Sigmoid colon (tissue), 6 donors: ENCODE measurements at regions not wholly inside any gene's neighbourhood (a gene's known extent, or its start where the extent isn't known, plus 50 kb on each side); places are given as distances from the start of the nearest gene placed in this dataset.

ENCODE experiments used
- DNase-seq: peaks from one replicate; pipeline ENCODE4 v3.0.0-alpha.2; 2019
- H3K27ac ChIP-seq, 4 donors: fragments of 200-600 bp; sonication (generic); one replicate each; pipeline ENCODE4 v1.5.1; 2016 to 2019; ENCODE audit warnings: mild to moderate bottlenecking in 1 of 4
- H3K27me3 ChIP-seq, 3 donors: fragments of 200-600 bp; sonication (generic); one replicate each; pipeline ENCODE4 v1.5.1; 2019; ENCODE audit warnings: mild to moderate bottlenecking in 1 of 3
- H3K36me3 ChIP-seq, 4 donors: fragments of 200-600 bp; sonication (generic); one replicate each; pipeline ENCODE4 v1.5.1; 2016 to 2019
- H3K4me1 ChIP-seq, 4 donors: fragments of 200-600 bp; sonication (generic); one replicate each; pipeline ENCODE4 v1.5.1; 2017 to 2019
- H3K4me3 ChIP-seq, 4 donors: fragments of 200-600 bp; sonication (generic); one replicate each; pipeline ENCODE4 v1.5.1; 2017 to 2019; ENCODE audit warnings: mild to moderate bottlenecking in 2 of 4, moderate library complexity in 1 of 4
- H3K9me3 ChIP-seq, 4 donors: fragments of 200-600 bp in 3 of 4; sonication (generic) in 3 of 4; one replicate each; pipeline versions ENCODE4 v1.5.1 to v1.6.1; 2013 to 2019
- CTCF ChIP-seq, 4 experiments: fragments of 450-650 bp in 3 of 4; fragments of 200-600 bp in 1 of 4; IDR thresholded peaks; one replicate each; pipeline ENCODE4 v1.5.1; 2016 to 2019; ENCODE audit warnings: antibody characterized with exemption in 4 of 4, mild to moderate bottlenecking in 3 of 4, moderate library complexity in 2 of 4
- EP300 ChIP-seq, 4 donors: sonication (generic); formaldehyde crosslinking; IDR thresholded peaks; one replicate each; pipeline ENCODE4 v1.6.1; 2017; ENCODE audit warnings: antibody characterized with exemption in 4 of 4
- POLR2A ChIP-seq, 2 donors: fragments of 450-650 bp; IDR thresholded peaks; one replicate each; pipeline ENCODE4 v1.6.1; 2016; ENCODE audit warnings: antibody characterized with exemption in 2 of 2, mild to moderate bottlenecking in 2 of 2, moderate library complexity in 2 of 2
- POLR2AphosphoS5 ChIP-seq, 4 donors: sonication (generic); formaldehyde crosslinking; IDR thresholded peaks; one replicate each; pipeline ENCODE4 v1.6.1; 2017; ENCODE audit warnings: antibody characterized with exemption in 4 of 4
- WGBS, 2 donors: extraction: QIAGEN DNeasy Blood & Tissue Kit; methylation state at CpG; one replicate each; pipeline ENCODE4 v1.1.7; 2013; 5-methylcytosine and 5-hydroxymethylcytosine counted together
- intact Hi-C: fragments of 100-400 bp; cut with DNase I; formaldehyde crosslinking; loops from one replicate; pipeline ENCODE4 v1.15.1; 2023
- donor health status: healthy with polysubstance abuse.
- donor health status: healthy.

- Histone ChIP-seq H3K4me1 (no peaks in the 10 kb centered on the region), H3K27me3 (no peaks in the 10 kb centered on the region), H3K4me3 (no peak overlapping the region), H3K9me3 (no peaks in the 10 kb centered on the region), H3K36me3 (no peaks in the 10 kb centered on the region), H3K27ac (no peak overlapping the region)
- TF ChIP-seq POLR2A (IDR thresholded peaks at IDR 0.05) (no peak), CTCF (IDR thresholded peaks at IDR 0.05) (no peak), POLR2AphosphoS5 (IDR thresholded peaks at IDR 0.05) (no peak), EP300 (IDR thresholded peaks at IDR 0.05) (no peak)
- no peak for DNase-seq
- intact Hi-C loops = no loop called here
- WGBS, 2 donors = 86 to 91% methylated on average over 3 of the region's 3 CpGs
Observed at GRCh38 chr14:97337267-97337666, 540.1 kb downstream of the VRK1 start.

- intact Hi-C loops = no loop called here
- 57 to 60% methylated on average over 2 of the region's 2 CpGs for WGBS, 2 donors
- no peak overlapping the region for H3K27ac ChIP-seq
- TF ChIP-seq POLR2AphosphoS5 (IDR thresholded peaks at IDR 0.05) (no peak), POLR2A (IDR thresholded peaks at IDR 0.05) (no peak), CTCF (IDR thresholded peaks at IDR 0.05) (no peak), EP300 (IDR thresholded peaks at IDR 0.05) (no peak)
- no peak overlapping the region for H3K4me3 ChIP-seq
- no peaks in the 10 kb centered on the region for H3K27me3 ChIP-seq
- DNase-seq = no peak
- no peaks in the 10 kb centered on the region for H3K36me3 ChIP-seq
- no peaks in the 10 kb centered on the region for H3K9me3 ChIP-seq
- no peaks in the 10 kb centered on the region for H3K4me1 ChIP-seq
Observed at GRCh38 chr14:97337670-97338069, 540.5 kb downstream of the VRK1 start.

- Histone ChIP-seq H3K36me3 (no peaks in the 10 kb centered on the region), H3K9me3 (no peaks in the 10 kb centered on the region), H3K4me3 (no peak overlapping the region), H3K27ac (no peak overlapping the region), H3K27me3 (no peaks in the 10 kb centered on the region), H3K4me1 (no peaks in the 10 kb centered on the region)
- WGBS, 2 donors = 92 to 97% methylated on average over 4 of the region's 4 CpGs
- no peak for DNase-seq
- intact Hi-C loops = no loop called here
- TF ChIP-seq POLR2A (IDR thresholded peaks at IDR 0.05) (no peak), CTCF (IDR thresholded peaks at IDR 0.05) (no peak), POLR2AphosphoS5 (IDR thresholded peaks at IDR 0.05) (no peak), EP300 (IDR thresholded peaks at IDR 0.05) (no peak)
Observed at GRCh38 chr14:97344666-97345065, 547.5 kb downstream of the VRK1 start.

- H3K4me3 ChIP-seq = no peak overlapping the region
- H3K4me1 ChIP-seq = no peaks in the 10 kb centered on the region
- H3K27ac ChIP-seq = no peak overlapping the region
- intact Hi-C loops = no loop called here
- no peaks in the 10 kb centered on the region for H3K27me3 ChIP-seq
- no peaks in the 10 kb centered on the region for H3K9me3 ChIP-seq
- DNase-seq = no peak
- 98% methylated on average over 3 of the region's 3 CpGs for WGBS, 2 donors
- no peaks in the 10 kb centered on the region for H3K36me3 ChIP-seq
- TF ChIP-seq CTCF (IDR thresholded peaks at IDR 0.05) (no peak), POLR2AphosphoS5 (IDR thresholded peaks at IDR 0.05) (no peak), POLR2A (IDR thresholded peaks at IDR 0.05) (no peak)
Observed at GRCh38 chr14:97346675-97347074, 549.5 kb downstream of the VRK1 start.

GRCh38 chr14:97349463-97349862, 552.3 kb downstream of the VRK1 start:
- no peak for TF ChIP-seq POLR2AphosphoS5 (IDR thresholded peaks at IDR 0.05)
- no peak for TF ChIP-seq POLR2A (IDR thresholded peaks at IDR 0.05)
- TF ChIP-seq CTCF (IDR thresholded peaks at IDR 0.05) = no peak
- TF ChIP-seq EP300 (IDR thresholded peaks at IDR 0.05) = no peak
- Histone ChIP-seq H3K27me3 (no peaks in the 10 kb centered on the region), H3K36me3 (no peaks in the 10 kb centered on the region), H3K27ac (no peak overlapping the region), H3K4me1 (no peaks in the 10 kb centered on the region), H3K9me3 (no peaks in the 10 kb centered on the region), H3K4me3 (no peak overlapping the region)
- 56 to 61% methylated on average over 3 of the region's 3 CpGs for WGBS, 2 donors
- DNase-seq = no peak
- intact Hi-C loops = no loop called here
